Transverse colon (tissue), 4 donors: ENCODE measurements at regions not wholly inside any gene's neighbourhood (a gene's known extent, or its start where the extent isn't known, plus 50 kb on each side); places are given as distances from the start of the nearest gene placed in this dataset.
"Not testable (repeated sequence)": the region's sequence is repeated elsewhere in the genome, so short reads cannot be mapped to it uniquely, and the experiment has no call there.

Experiments
- EP300 ChIP-seq: sonication (generic); formaldehyde crosslinking; IDR thresholded peaks from one replicate; pipeline ENCODE4 v1.6.1; 2017; ENCODE audit warnings: antibody characterized with exemption, low read depth
- POLR2A ChIP-seq: fragments of 450-650 bp; IDR thresholded peaks from one replicate; pipeline ENCODE4 v1.6.1; 2016; ENCODE audit warnings: antibody characterized with exemption, mild to moderate bottlenecking, moderate library complexity
- POLR2AphosphoS5 ChIP-seq, 3 donors: sonication (generic); formaldehyde crosslinking; IDR thresholded peaks; one replicate each; pipeline ENCODE4 v1.6.1; 2016; ENCODE audit warnings: antibody characterized with exemption in 3 of 3
- TF ChIP-seq, protein P1 (sequence below), 5 experiments: fragments of 200-600 bp in 3 of 5; fragments of 450-650 bp in 2 of 5; sonication (generic) in 3 of 5; IDR thresholded peaks; 1 replicate in 2 of 5; 2 replicates in 3 of 5; pipeline ENCODE4 v1.5.1; 2016 to 2017; ENCODE audit warnings: antibody characterized with exemption in 5 of 5, inconsistent platforms in 3 of 5, mild to moderate bottlenecking in 2 of 5, moderate library complexity in 1 of 5

DNA sequence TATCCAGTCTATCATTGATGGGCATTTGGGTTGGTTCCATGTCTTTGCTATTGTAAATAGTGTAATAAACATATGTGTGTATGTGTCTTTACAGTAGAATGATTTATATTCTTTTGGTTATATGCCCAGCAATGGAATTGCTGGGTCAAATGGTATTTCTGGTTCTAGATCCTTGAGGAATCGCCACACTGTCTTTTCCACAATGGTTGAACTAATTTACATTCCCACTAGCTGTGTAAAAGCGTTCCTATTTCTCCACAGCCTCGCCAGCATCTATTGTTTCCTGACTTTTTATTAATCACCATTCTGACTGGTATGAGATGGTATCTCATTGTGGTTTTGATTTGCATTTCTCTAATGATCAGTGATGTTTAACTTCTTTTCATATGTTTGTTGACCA is 152.7 kb downstream of the CAPZA3 start:
- TF ChIP-seq, protein P1, sequence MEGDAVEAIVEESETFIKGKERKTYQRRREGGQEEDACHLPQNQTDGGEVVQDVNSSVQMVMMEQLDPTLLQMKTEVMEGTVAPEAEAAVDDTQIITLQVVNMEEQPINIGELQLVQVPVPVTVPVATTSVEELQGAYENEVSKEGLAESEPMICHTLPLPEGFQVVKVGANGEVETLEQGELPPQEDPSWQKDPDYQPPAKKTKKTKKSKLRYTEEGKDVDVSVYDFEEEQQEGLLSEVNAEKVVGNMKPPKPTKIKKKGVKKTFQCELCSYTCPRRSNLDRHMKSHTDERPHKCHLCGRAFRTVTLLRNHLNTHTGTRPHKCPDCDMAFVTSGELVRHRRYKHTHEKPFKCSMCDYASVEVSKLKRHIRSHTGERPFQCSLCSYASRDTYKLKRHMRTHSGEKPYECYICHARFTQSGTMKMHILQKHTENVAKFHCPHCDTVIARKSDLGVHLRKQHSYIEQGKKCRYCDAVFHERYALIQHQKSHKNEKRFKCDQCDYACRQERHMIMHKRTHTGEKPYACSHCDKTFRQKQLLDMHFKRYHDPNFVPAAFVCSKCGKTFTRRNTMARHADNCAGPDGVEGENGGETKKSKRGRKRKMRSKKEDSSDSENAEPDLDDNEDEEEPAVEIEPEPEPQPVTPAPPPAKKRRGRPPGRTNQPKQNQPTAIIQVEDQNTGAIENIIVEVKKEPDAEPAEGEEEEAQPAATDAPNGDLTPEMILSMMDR (IDR thresholded peaks at IDR 0.05), result not testable (repeated sequence)
- TF ChIP-seq POLR2A; POLR2AphosphoS5 (IDR thresholded peaks at IDR 0.05); EP300: not testable (repeated sequence)
